Fibroblast of peridontal ligament (primary cell): ENCODE measurements at regions not wholly inside any gene's neighbourhood (a gene's known extent, or its start where the extent isn't known, plus 50 kb on each side); places are given as distances from the start of the nearest gene placed in this dataset.

ENCODE experiments used
- DNase-seq: peaks from one replicate; pipeline ENCODE4 v3.0.0-alpha.2; 2010; ENCODE audit errors: extremely low read depth

- no peak for DNase-seq
These were observed 1054.9 kb upstream of the NXPH2 start for GRCh38 chr2:139835101-139835500.

- DNase-seq = no peak
These were observed 1047.8 kb upstream of the NXPH2 start for GRCh38 chr2:139828011-139828410.

- no peak for DNase-seq
These were observed 1045.5 kb upstream of the NXPH2 start for GRCh38 chr2:139825726-139826125.

GRCh38 chr2:139819273-139819796, 1039.1 kb upstream of the NXPH2 start:
- DNase-seq = no peak

GRCh38 chr2:139814458-139814857, 1034.3 kb upstream of the NXPH2 start:
- DNase-seq = no peak

GRCh38 chr2:139813340-139813739, 1033.2 kb upstream of the NXPH2 start:
- no peak for DNase-seq

GRCh38 chr2:139805441-139805840, 1025.3 kb upstream of the NXPH2 start:
- no peak for DNase-seq

- no peak for DNase-seq
These were observed 1018.2 kb upstream of the NXPH2 start for GRCh38 chr2:139798391-139798790.

GRCh38 chr2:139790807-139791752, 1010.9 kb upstream of the NXPH2 start:
- DNase-seq = peak; percentile 26

GRCh38 chr2:139790136-139790535, 1009.9 kb upstream of the NXPH2 start:
- DNase-seq = no peak

GRCh38 chr2:139778732-139779131, 998.5 kb upstream of the NXPH2 start:
- DNase-seq = no peak

- DNase-seq = no peak
These were observed 993.6 kb upstream of the NXPH2 start for GRCh38 chr2:139773720-139774277.

GRCh38 chr2:139769633-139770032, 989.4 kb upstream of the NXPH2 start:
- DNase-seq = no peak

- no peak for DNase-seq
These were observed 983.5 kb upstream of the NXPH2 start for GRCh38 chr2:139763705-139764104.

- DNase-seq = no peak
These were observed 978.9 kb upstream of the NXPH2 start for GRCh38 chr2:139759000-139759505.

GRCh38 chr2:139746901-139747300, 966.7 kb upstream of the NXPH2 start:
- no peak for DNase-seq

- no peak for DNase-seq
These were observed 964.1 kb upstream of the NXPH2 start for GRCh38 chr2:139744273-139744672.

GRCh38 chr2:139742216-139743172, 962.3 kb upstream of the NXPH2 start:
- no peak for DNase-seq

- no peak for DNase-seq
These were observed 957.5 kb upstream of the NXPH2 start for GRCh38 chr2:139737659-139738058.

- no peak for DNase-seq
These were observed 950.0 kb upstream of the NXPH2 start for GRCh38 chr2:139730197-139730596.

GRCh38 chr2:139721411-139721995, 941.3 kb upstream of the NXPH2 start:
- DNase-seq = no peak
